ENCODE measurements at regions not wholly inside any gene's neighbourhood (a gene's known extent, or its start where the extent isn't known, plus 50 kb on each side); places are given as distances from the start of the nearest gene placed in this dataset.

GRCh38 chr2:771538-771937 is 94.3 kb upstream of the TMEM18 start:
- H3K4me2 ChIP-seq (ENCODE audit: extremely low read depth, insufficient read depth, low read length) = no peak overlapping the region
- DNase-seq (ENCODE audit: low read depth in 2 of 2) = no peak
- H4K20me1 ChIP-seq (ENCODE audit: control insufficient read depth, extremely low read depth, insufficient read depth, low read length) = no peaks in the 10 kb centered on the region
- H3K27ac ChIP-seq (ENCODE audit: insufficient read depth, low read length) = no peak overlapping the region
- H2AFZ ChIP-seq (ENCODE audit: low read length) = no peak overlapping the region
- no peaks in the 10 kb centered on the region for H3K9me3 ChIP-seq (ENCODE audit: control insufficient read depth, insufficient read depth, low read depth, low read length)
- no peaks in the 10 kb centered on the region for H3K4me1 ChIP-seq (ENCODE audit: control insufficient read depth, extremely low read depth, insufficient read depth, low read length)
- no peaks in the 10 kb centered on the region for H3K79me2 ChIP-seq (ENCODE audit: control insufficient read depth, insufficient read depth, low read length)
- H3K9ac ChIP-seq (ENCODE audit: insufficient read depth, low read length) = no peak overlapping the region
- H3K36me3 ChIP-seq (ENCODE audit: control insufficient read depth, insufficient read depth, low read length) = no peaks in the 10 kb centered on the region
- no peaks in the 10 kb centered on the region for H3K27me3 ChIP-seq (ENCODE audit: control insufficient read depth, insufficient read depth, low read length)
- H3K4me3 ChIP-seq (replicated peaks in 1 of 4; ENCODE audit: control extremely low read depth in 1 of 4, insufficient read depth in 1 of 4, low read depth in 3 of 4, low read length in 4 of 4) = no peak overlapping the region
- TF ChIP-seq CTCF (conservative IDR thresholded peaks at IDR 0.05 in 1 of 2, IDR thresholded peaks at IDR 0.05 in 1 of 2; ENCODE audit: low read depth in 1 of 2, low read length in 2 of 2) (no peak), EZH2 (IDR thresholded peaks at IDR 0.05; ENCODE audit: low read length, missing control alignments) (no peak)

- no peak overlapping the region for H3K27ac ChIP-seq (ENCODE audit: insufficient read depth, low read length)
- H3K4me2 ChIP-seq (ENCODE audit: extremely low read depth, insufficient read depth, low read length) = no peak overlapping the region
- DNase-seq (ENCODE audit: low read depth in 2 of 2) = no peak
- no peaks in the 10 kb centered on the region for H3K36me3 ChIP-seq (ENCODE audit: control insufficient read depth, insufficient read depth, low read length)
- H4K20me1 ChIP-seq (ENCODE audit: control insufficient read depth, extremely low read depth, insufficient read depth, low read length) = no peaks in the 10 kb centered on the region
- no peak for TF ChIP-seq CTCF (conservative IDR thresholded peaks at IDR 0.05 in 1 of 2, IDR thresholded peaks at IDR 0.05 in 1 of 2; ENCODE audit: low read depth in 1 of 2, low read length in 2 of 2)
- TF ChIP-seq EZH2 (IDR thresholded peaks at IDR 0.05; ENCODE audit: low read length, missing control alignments) = no peak
- no peaks in the 10 kb centered on the region for H3K4me1 ChIP-seq (ENCODE audit: control insufficient read depth, extremely low read depth, insufficient read depth, low read length)
- no peak overlapping the region for H2AFZ ChIP-seq (ENCODE audit: low read length)
- no peak overlapping the region for H3K9ac ChIP-seq (ENCODE audit: insufficient read depth, low read length)
- H3K79me2 ChIP-seq (ENCODE audit: control insufficient read depth, insufficient read depth, low read length) = no peaks in the 10 kb centered on the region
- H3K9me3 ChIP-seq (ENCODE audit: control insufficient read depth, insufficient read depth, low read depth, low read length) = no peaks in the 10 kb centered on the region
- no peaks in the 10 kb centered on the region for H3K27me3 ChIP-seq (ENCODE audit: control insufficient read depth, insufficient read depth, low read length)
- no peak overlapping the region for H3K4me3 ChIP-seq (replicated peaks in 1 of 4; ENCODE audit: control extremely low read depth in 1 of 4, insufficient read depth in 1 of 4, low read depth in 3 of 4, low read length in 4 of 4)
Measured at GRCh38 chr2:770776-771175, 93.6 kb upstream of the TMEM18 start.

GRCh38 chr2:769771-770170 is 92.6 kb upstream of the TMEM18 start:
- Histone ChIP-seq H3K9me3 (ENCODE audit: control insufficient read depth, insufficient read depth, low read depth, low read length) (no peaks in the 10 kb centered on the region), H3K36me3 (ENCODE audit: control insufficient read depth, insufficient read depth, low read length) (no peaks in the 10 kb centered on the region), H3K4me2 (ENCODE audit: extremely low read depth, insufficient read depth, low read length) (no peak overlapping the region), H3K79me2 (ENCODE audit: control insufficient read depth, insufficient read depth, low read length) (no peaks in the 10 kb centered on the region), H3K4me3 (replicated peaks in 1 of 4; ENCODE audit: control extremely low read depth in 1 of 4, insufficient read depth in 1 of 4, low read depth in 3 of 4, low read length in 4 of 4) (no peak overlapping the region), H4K20me1 (ENCODE audit: control insufficient read depth, extremely low read depth, insufficient read depth, low read length) (no peaks in the 10 kb centered on the region), H3K4me1 (ENCODE audit: control insufficient read depth, extremely low read depth, insufficient read depth, low read length) (no peaks in the 10 kb centered on the region), H3K27me3 (ENCODE audit: control insufficient read depth, insufficient read depth, low read length) (no peaks in the 10 kb centered on the region), H3K27ac (ENCODE audit: insufficient read depth, low read length) (no peak overlapping the region), H3K9ac (ENCODE audit: insufficient read depth, low read length) (no peak overlapping the region), H2AFZ (ENCODE audit: low read length) (no peak overlapping the region)
- no peak for TF ChIP-seq CTCF (conservative IDR thresholded peaks at IDR 0.05 in 1 of 2, IDR thresholded peaks at IDR 0.05 in 1 of 2; ENCODE audit: low read depth in 1 of 2, low read length in 2 of 2)
- TF ChIP-seq EZH2 (IDR thresholded peaks at IDR 0.05; ENCODE audit: low read length, missing control alignments) = no peak
- DNase-seq (ENCODE audit: low read depth in 2 of 2) = no peak

All from fibroblast of lung (primary cell).